Transverse colon (tissue), 4 donors: ENCODE measurements at regions not wholly inside any gene's neighbourhood (a gene's known extent, or its start where the extent isn't known, plus 50 kb on each side); places are given as distances from the start of the nearest gene placed in this dataset.

Experiments
- DNase-seq: peaks from one replicate; pipeline ENCODE4 v3.0.0-alpha.2; 2019
- H3K27ac ChIP-seq, 4 donors: fragments of 200-600 bp; sonication (generic); 2 replicates each; pipeline ENCODE4 v1.5.1; 2016 to 2018; ENCODE audit warnings: inconsistent platforms in 4 of 4
- H3K27me3 ChIP-seq: fragments of 200-600 bp; sonication (generic); 2 replicates; pipeline ENCODE4 v1.5.1; 2017; ENCODE audit warnings: inconsistent platforms
- H3K36me3 ChIP-seq, 4 donors: fragments of 200-600 bp; sonication (generic); 2 replicates each; pipeline ENCODE4 v1.5.1; 2017 to 2019; ENCODE audit warnings: inconsistent platforms in 4 of 4
- H3K4me1 ChIP-seq, 4 donors: fragments of 200-600 bp; sonication (generic); 2 replicates each; pipeline ENCODE4 v1.5.1; 2017 to 2020; ENCODE audit warnings: inconsistent platforms in 4 of 4
- H3K4me3 ChIP-seq, 4 donors: fragments of 200-600 bp; sonication (generic); 1 replicate in 1 of 4; 2 replicates in 3 of 4; pipeline versions ENCODE4 v1.5.1 to v1.6.1; 2017 to 2019; ENCODE audit warnings: inconsistent platforms in 4 of 4
- H3K9me3 ChIP-seq, 2 donors: fragments of 200-600 bp; sonication (generic); 2 replicates each; pipeline ENCODE4 v1.5.1; 2017 to 2019; ENCODE audit warnings: inconsistent platforms in 2 of 2
- EP300 ChIP-seq: sonication (generic); formaldehyde crosslinking; IDR thresholded peaks from one replicate; pipeline ENCODE4 v1.6.1; 2017; ENCODE audit warnings: antibody characterized with exemption, low read depth
- POLR2A ChIP-seq: fragments of 450-650 bp; IDR thresholded peaks from one replicate; pipeline ENCODE4 v1.6.1; 2016; ENCODE audit warnings: antibody characterized with exemption, mild to moderate bottlenecking, moderate library complexity
- POLR2AphosphoS5 ChIP-seq, 3 donors: sonication (generic); formaldehyde crosslinking; IDR thresholded peaks; one replicate each; pipeline ENCODE4 v1.6.1; 2016; ENCODE audit warnings: antibody characterized with exemption in 3 of 3
- WGBS, 2 donors: methylation state at CpG; one replicate each; pipeline ENCODE4 v1.1.5; 2018; ENCODE audit warnings: low coverage in 1 of 2; 5-methylcytosine and 5-hydroxymethylcytosine counted together
- in situ Hi-C, 4 donors: fragments of 200-750 bp; cut with MboI; loops; one replicate each; pipeline versions ENCODE4 v1.15.0 to v1.15.1; 2017; ENCODE audit warnings: low sequenced_read_pairs in 3 of 4, low pct_ligation_motif_present in 1 of 4, low pct_unique_long_range_greater_than_20kb in 1 of 4
- intact Hi-C: fragments of 100-400 bp; cut with DNase I; formaldehyde crosslinking; loops from one replicate; pipeline ENCODE4 v1.15.1; 2023; ENCODE audit warnings: low total_unique reads
- TF ChIP-seq, protein P1 (sequence below), 5 experiments: fragments of 200-600 bp in 3 of 5; fragments of 450-650 bp in 2 of 5; sonication (generic) in 3 of 5; IDR thresholded peaks; 1 replicate in 2 of 5; 2 replicates in 3 of 5; pipeline ENCODE4 v1.5.1; 2016 to 2017; ENCODE audit warnings: antibody characterized with exemption in 5 of 5, inconsistent platforms in 3 of 5, mild to moderate bottlenecking in 2 of 5, moderate library complexity in 1 of 5

DNA sequence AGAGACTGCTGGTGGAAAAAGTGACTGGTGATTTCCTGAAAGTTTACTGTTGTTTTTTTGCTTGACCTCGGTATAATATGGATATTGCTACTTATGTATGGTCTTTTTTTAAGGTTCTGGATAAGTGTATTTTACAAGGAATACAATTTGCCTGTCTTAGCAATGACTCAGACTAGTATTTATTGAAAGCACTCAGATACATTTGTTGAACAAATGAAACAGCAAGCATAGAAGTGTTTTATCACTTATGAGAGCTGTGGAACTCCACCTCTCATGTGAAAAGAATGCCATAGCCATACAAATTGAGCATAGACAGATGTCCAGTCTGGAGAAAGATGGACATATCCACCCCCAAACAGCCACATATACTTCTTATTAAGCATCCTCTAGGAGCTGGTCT, 340.4 kb upstream of the FBXO33 start:
- WGBS, 2 donors: 8 to 21% methylated on average over 1 of the region's 1 CpG
- in situ Hi-C loops (no loop called here), intact Hi-C loops (no loop called here)

DNA sequence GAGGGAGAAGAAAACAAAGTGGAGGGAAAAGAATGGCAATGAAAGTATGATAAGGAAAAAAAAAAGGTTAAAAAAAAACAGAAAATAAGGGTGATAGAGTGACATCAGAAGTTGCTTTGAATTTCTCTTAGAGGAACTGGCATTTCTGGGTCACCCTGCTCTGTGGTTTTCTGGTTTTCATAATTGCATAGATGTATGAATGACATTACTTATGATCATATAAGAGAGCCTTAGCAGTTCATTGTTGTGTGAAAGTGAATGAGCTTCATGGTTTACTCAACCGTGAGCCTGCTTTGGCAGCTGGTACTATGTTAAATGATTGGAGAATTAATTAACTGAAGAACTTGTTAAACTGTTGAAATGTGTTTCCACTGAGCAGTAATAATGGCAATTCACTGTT, 336.4 kb upstream of the FBXO33 start:
- H3K36me3 ChIP-seq: no peaks in the 10 kb centered on the region
- no peak overlapping the region for H3K27ac ChIP-seq
- no peak for DNase-seq
- 54 to 73% methylated on average over 1 of the region's 1 CpG for WGBS, 2 donors
- intact Hi-C loops: no loop called here
- in situ Hi-C loops: no loop called here
- H3K4me1 ChIP-seq: no peaks in the 10 kb centered on the region
- no peaks in the 10 kb centered on the region for H3K9me3 ChIP-seq
- no peak overlapping the region for H3K4me3 ChIP-seq
- no peaks in the 10 kb centered on the region for H3K27me3 ChIP-seq
- TF ChIP-seq POLR2A (no peak), EP300 (no peak), POLR2AphosphoS5 (IDR thresholded peaks at IDR 0.05) (no peak)
- TF ChIP-seq, protein P1, sequence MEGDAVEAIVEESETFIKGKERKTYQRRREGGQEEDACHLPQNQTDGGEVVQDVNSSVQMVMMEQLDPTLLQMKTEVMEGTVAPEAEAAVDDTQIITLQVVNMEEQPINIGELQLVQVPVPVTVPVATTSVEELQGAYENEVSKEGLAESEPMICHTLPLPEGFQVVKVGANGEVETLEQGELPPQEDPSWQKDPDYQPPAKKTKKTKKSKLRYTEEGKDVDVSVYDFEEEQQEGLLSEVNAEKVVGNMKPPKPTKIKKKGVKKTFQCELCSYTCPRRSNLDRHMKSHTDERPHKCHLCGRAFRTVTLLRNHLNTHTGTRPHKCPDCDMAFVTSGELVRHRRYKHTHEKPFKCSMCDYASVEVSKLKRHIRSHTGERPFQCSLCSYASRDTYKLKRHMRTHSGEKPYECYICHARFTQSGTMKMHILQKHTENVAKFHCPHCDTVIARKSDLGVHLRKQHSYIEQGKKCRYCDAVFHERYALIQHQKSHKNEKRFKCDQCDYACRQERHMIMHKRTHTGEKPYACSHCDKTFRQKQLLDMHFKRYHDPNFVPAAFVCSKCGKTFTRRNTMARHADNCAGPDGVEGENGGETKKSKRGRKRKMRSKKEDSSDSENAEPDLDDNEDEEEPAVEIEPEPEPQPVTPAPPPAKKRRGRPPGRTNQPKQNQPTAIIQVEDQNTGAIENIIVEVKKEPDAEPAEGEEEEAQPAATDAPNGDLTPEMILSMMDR (IDR thresholded peaks at IDR 0.05): no peak

More for the DNA sequence above, 340.4 kb upstream of the FBXO33 start:
- H3K27me3 ChIP-seq: no peaks in the 10 kb centered on the region
- no peaks in the 10 kb centered on the region for H3K9me3 ChIP-seq
- no peaks in the 10 kb centered on the region for H3K4me1 ChIP-seq
- TF ChIP-seq POLR2A (no peak), POLR2AphosphoS5 (IDR thresholded peaks at IDR 0.05) (no peak), EP300 (no peak)
- TF ChIP-seq, protein P1 (IDR thresholded peaks at IDR 0.05): no peak
- no peaks in the 10 kb centered on the region for H3K36me3 ChIP-seq
- no peak overlapping the region for H3K4me3 ChIP-seq
- no peak overlapping the region for H3K27ac ChIP-seq
- no peak for DNase-seq

DNA sequence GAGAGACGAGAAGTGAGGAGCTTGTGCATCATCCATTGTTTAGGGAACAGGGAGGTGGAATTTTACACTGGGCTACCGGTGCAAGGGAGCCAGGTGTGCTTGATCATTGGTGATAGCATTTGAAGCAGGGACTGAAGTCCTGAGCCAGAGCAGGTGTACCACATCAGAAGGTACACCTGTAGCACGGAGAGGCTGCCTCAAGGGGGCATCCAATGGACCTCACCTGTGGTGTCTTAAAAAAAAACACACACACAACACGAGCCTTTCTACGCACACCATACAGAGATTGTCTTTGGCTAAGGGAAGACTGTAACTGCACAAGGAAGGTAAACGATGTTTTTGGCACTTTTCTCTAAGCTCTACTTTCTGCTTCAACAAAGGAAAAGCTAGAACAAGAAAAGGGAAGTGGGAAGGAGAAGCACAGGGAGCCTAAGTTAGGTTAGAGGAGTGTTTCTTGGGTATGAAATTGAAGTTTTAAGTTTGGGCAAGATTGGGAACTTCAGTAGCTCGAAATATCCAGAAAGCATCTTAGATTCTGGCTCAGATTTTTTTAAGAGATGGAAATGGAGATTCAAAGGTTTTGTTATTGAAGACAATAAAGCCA, 334.3 kb upstream of the FBXO33 start:
- Histone ChIP-seq H3K27ac (no peak overlapping the region), H3K9me3 (no peaks in the 10 kb centered on the region), H3K36me3 (no peaks in the 10 kb centered on the region), H3K4me1 (no peaks in the 10 kb centered on the region), H3K27me3 (no peaks in the 10 kb centered on the region), H3K4me3 (no peak overlapping the region)
- WGBS, 2 donors: 21 to 65% methylated on average over 2 to 7 of the region's 7 CpGs
- TF ChIP-seq EP300: no peak
- no peak for TF ChIP-seq POLR2A
- TF ChIP-seq, protein P1 (IDR thresholded peaks at IDR 0.05): no peak
- TF ChIP-seq POLR2AphosphoS5 (IDR thresholded peaks at IDR 0.05): no peak
- in situ Hi-C loops: no loop called here
- DNase-seq: no peak
- intact Hi-C loops: no loop called here

DNA sequence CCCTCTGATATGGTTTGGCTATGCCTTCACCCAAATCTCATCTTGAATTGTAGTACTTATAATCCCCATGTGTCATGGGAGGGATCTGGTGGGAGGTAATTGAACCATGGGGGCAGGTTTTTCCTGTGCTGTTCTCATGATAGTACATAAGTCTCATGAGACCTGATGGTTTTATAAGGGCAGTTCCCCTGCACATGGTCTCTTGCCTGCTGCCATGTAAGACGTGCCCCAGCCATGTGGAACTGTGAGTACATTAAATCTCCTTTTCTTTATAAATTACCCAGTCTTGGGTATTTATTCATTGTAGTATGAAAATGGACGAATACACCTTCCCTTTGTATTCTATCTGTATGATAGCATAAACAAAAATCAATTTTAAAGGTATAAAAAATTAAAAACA, 333.4 kb upstream of the FBXO33 start:
- intact Hi-C loops (no loop called here), in situ Hi-C loops (no loop called here)
- no peaks in the 10 kb centered on the region for H3K9me3 ChIP-seq
- no peaks in the 10 kb centered on the region for H3K27me3 ChIP-seq
- TF ChIP-seq POLR2A (no peak), POLR2AphosphoS5 (IDR thresholded peaks at IDR 0.05) (no peak), EP300 (no peak)
- TF ChIP-seq, protein P1 (IDR thresholded peaks at IDR 0.05): no peak
- no peak overlapping the region for H3K4me3 ChIP-seq
- no peaks in the 10 kb centered on the region for H3K4me1 ChIP-seq
- 44 to 56% methylated on average over 2 of the region's 2 CpGs for WGBS, 2 donors
- no peak for DNase-seq
- H3K27ac ChIP-seq: no peak overlapping the region
- no peaks in the 10 kb centered on the region for H3K36me3 ChIP-seq
